K562 (cell line): ENCODE measurements at regions not wholly inside any gene's neighbourhood (a gene's known extent, or its start where the extent isn't known, plus 50 kb on each side); places are given as distances from the start of the nearest gene placed in this dataset.

Experiments used
- ATAC-seq: fragments of 200-7000 bp; cut with Tn5 transposase; 3 replicates; pipeline ENCODE4 v1.9.1; 2020; ENCODE audit warnings: moderate library complexity
- BruUV-seq: library from RNA; stranded (reverse); fragments of 400-500 nt; replicated peaks from 2 replicates; lab custom pipeline; 2021; lab: Mats Ljungman, UMichigan
- CTCF ChIA-PET: fragments of 300-600 bp; formaldehyde crosslinking; extraction: SDS; loops from one replicate; lab custom pipeline; 2021; ENCODE audit warnings: low intra/inter-chr PET ratio; lab: Yijun Ruan, JAX
- POLR2A ChIA-PET: fragments of 300-600, 350-650 bp; sonication (Branson Sonifier 250); formaldehyde crosslinking; extraction: SDS; loops from one replicate; lab custom pipeline; 2021; ENCODE audit warnings: antibody characterized with exemption, inconsistent platforms; lab: Yijun Ruan, JAX
- DNase-seq, 4 experiments: peaks; one replicate each; pipeline versions ENCODE4 v3.0.0 to v3.0.0-alpha.2; 2011 to 2018; ENCODE audit warnings: low spot score in 3 of 4, mixed read lengths in 3 of 4; ENCODE audit errors: extremely low read depth in 1 of 4
- FAIRE-seq: peaks from 2 replicates; lab custom pipeline; 2011; peaks lifted over from hg19 to GRCh38; lab: Jason Lieb, UNC
- H2AFZ ChIP-seq: 2 replicates; pipeline ENCODE4 v1.6.0; 2011; ENCODE audit warnings: low read depth, low read length, control low read depth, inconsistent platforms
- H3K27ac ChIP-seq: fragments of 200-600 bp; 3 replicates; pipeline ENCODE4 v1.8.0; 2011; ENCODE audit warnings: low read depth, mild to moderate bottlenecking, control low read depth, inconsistent platforms, low read length, moderate library complexity, mixed read lengths; ENCODE audit errors: extremely low read depth
- H3K27me3 ChIP-seq, 2 experiments: fragments of 300-600 bp in 1 of 2; 2 replicates in 1 of 2; 3 replicates in 1 of 2; pipeline versions ENCODE4 v1.6.0 to v1.8.0; 2011; ENCODE audit warnings: inconsistent platforms in 2 of 2, low read length in 2 of 2, mild to moderate bottlenecking in 1 of 2, mixed read lengths in 1 of 2, moderate library complexity in 1 of 2; ENCODE audit not compliant: control insufficient read depth in 2 of 2, insufficient read depth in 2 of 2
- H3K36me3 ChIP-seq: fragments of 300-600 bp; 3 replicates; pipeline ENCODE4 v1.8.0; 2011; ENCODE audit warnings: mild to moderate bottlenecking, low read length, inconsistent platforms; ENCODE audit not compliant: control insufficient read depth, insufficient read depth
- H3K4me1 ChIP-seq, 2 experiments: fragments of 200-600 bp in 1 of 2; replicated peaks in 1 of 2; 2 replicates in 1 of 2; 3 replicates in 1 of 2; pipeline versions ENCODE4 v1.5.1 to v1.8.0; 2011; ENCODE audit warnings: inconsistent platforms in 2 of 2, low read length in 2 of 2, mild to moderate bottlenecking in 1 of 2, mixed read lengths in 1 of 2, moderate library complexity in 1 of 2; ENCODE audit not compliant: control insufficient read depth in 2 of 2, insufficient read depth in 2 of 2
- H3K4me2 ChIP-seq: 2 replicates; pipeline ENCODE4 v1.6.1; 2011; ENCODE audit warnings: low read length, control low read depth, inconsistent platforms, mixed read lengths; ENCODE audit not compliant: insufficient read depth
- H3K4me3 ChIP-seq: fragments of 200-600 bp; sonication (generic), shearing (Covaris generic); 2 replicates; pipeline ENCODE4 v1.5.1; 2016; ENCODE audit warnings: control low read depth, inconsistent platforms
- H3K79me2 ChIP-seq: fragments of 200-600 bp; 3 replicates; pipeline ENCODE4 v1.8.0; 2011; ENCODE audit warnings: low read length, inconsistent platforms; ENCODE audit not compliant: control insufficient read depth, insufficient read depth
- H3K9ac ChIP-seq, 2 experiments: 2 replicates each; pipeline versions ENCODE4 v1.6.0 to v1.6.1; 2011; ENCODE audit warnings: low read depth in 2 of 2, low read length in 2 of 2, control low read depth in 1 of 2, inconsistent platforms in 1 of 2, mild to moderate bottlenecking in 1 of 2, mixed read lengths in 1 of 2; ENCODE audit not compliant: insufficient read depth in 1 of 2
- H3K9me1 ChIP-seq: one replicate; pipeline ENCODE4 v1.6.0; 2011; ENCODE audit warnings: inconsistent platforms, mild to moderate bottlenecking, low read length, moderate library complexity; ENCODE audit not compliant: control insufficient read depth, insufficient read depth
- H3K9me3 ChIP-seq: replicated peaks from 2 replicates; pipeline ENCODE4 v1.5.1; 2011; ENCODE audit warnings: low read depth, low read length, inconsistent platforms; ENCODE audit not compliant: control insufficient read depth, insufficient read depth
- H4K20me1 ChIP-seq: replicated peaks from 2 replicates; pipeline ENCODE4 v1.6.1; 2011; ENCODE audit warnings: low read length, inconsistent platforms, mixed read lengths; ENCODE audit not compliant: control insufficient read depth, insufficient read depth
- BRD4 ChIP-seq: fragments of 200-600 bp; sonication (generic); IDR thresholded peaks from 2 replicates; pipeline ENCODE4 v1.6.1; 2017; ENCODE audit warnings: inconsistent platforms
- ESRRA ChIP-seq: fragments of 450-650 bp; IDR thresholded peaks from 2 replicates; pipeline ENCODE4 v1.6.1; 2014; ENCODE audit warnings: low read depth, mild to moderate bottlenecking, moderate library complexity, borderline replicate concordance
- PHTF2 ChIP-seq: fragments of 250-450 bp; sonication (Bioruptor Pico); IDR thresholded peaks from 2 replicates; pipeline ENCODE4 v1.5.0; 2021; ENCODE audit warnings: mild to moderate bottlenecking
- PRMT5 ChIP-seq: sonication (generic); formaldehyde crosslinking; IDR thresholded peaks from 2 replicates; pipeline ENCODE4 v1.5.0; 2020; ENCODE audit warnings: missing genetic modification reagents
- RERE ChIP-seq: sonication (generic); formaldehyde crosslinking; IDR thresholded peaks from 2 replicates; pipeline ENCODE4 v1.8.0; 2023; ENCODE audit warnings: missing genetic modification reagents, mild to moderate bottlenecking, borderline replicate concordance
- SRSF3 ChIP-seq: fragments of 200-400 bp; formaldehyde crosslinking; IDR thresholded peaks from 2 replicates; pipeline ENCODE4 v1.6.1; 2016; ENCODE audit warnings: mild to moderate bottlenecking, low read length, moderate library complexity; ENCODE audit not compliant: insufficient read depth
- TGIF2 ChIP-seq: sonication (generic); formaldehyde crosslinking; IDR thresholded peaks from 2 replicates; pipeline ENCODE4 v1.8.1; 2022; ENCODE audit warnings: mild to moderate bottlenecking, missing genetic modification reagents, moderate library complexity
- THAP7 ChIP-seq: fragments of 250-450 bp; sonication (Bioruptor Pico); IDR thresholded peaks from 2 replicates; pipeline ENCODE4 v1.5.0; 2021
- ZC3H11A ChIP-seq: IDR thresholded peaks from 2 replicates; pipeline ENCODE4 v1.6.1; 2012; ENCODE audit warnings: low read depth, low read length, improper control_type of control experiment
- WGBS: fragments of 100-300 bp; shearing (Covaris generic); methylation state at CpG from one replicate; pipeline ENCODE4 v1.1.6; 2016; ENCODE audit warnings: low coverage, mixed read lengths; ENCODE audit not compliant: insufficient coverage; ENCODE audit errors: missing lambda C conversion rate; 5-methylcytosine and 5-hydroxymethylcytosine counted together
- in situ Hi-C: fragments of 300-500 bp; cut with MboI; formaldehyde crosslinking; loops from 4 replicates; pipeline ENCODE4 v1.15.0; 2018; ENCODE audit warnings: inconsistent platforms, mixed read lengths
- intact Hi-C: fragments of 100-400 bp; cut with micrococcal nuclease; formaldehyde crosslinking; loops from 2 replicates; pipeline ENCODE4 v1.14.2; 2022
- TF ChIP-seq, protein P1 (sequence below): sonication (generic); formaldehyde crosslinking; IDR thresholded peaks from 2 replicates; pipeline ENCODE4 v1.8.1; 2023; ENCODE audit warnings: mild to moderate bottlenecking, missing genetic modification reagents
- TF ChIP-seq, protein P2 (sequence below), 2 experiments: fragments of 450-650 bp; IDR thresholded peaks; 2 replicates each; pipeline ENCODE4 v1.6.1; 2016

DNA sequence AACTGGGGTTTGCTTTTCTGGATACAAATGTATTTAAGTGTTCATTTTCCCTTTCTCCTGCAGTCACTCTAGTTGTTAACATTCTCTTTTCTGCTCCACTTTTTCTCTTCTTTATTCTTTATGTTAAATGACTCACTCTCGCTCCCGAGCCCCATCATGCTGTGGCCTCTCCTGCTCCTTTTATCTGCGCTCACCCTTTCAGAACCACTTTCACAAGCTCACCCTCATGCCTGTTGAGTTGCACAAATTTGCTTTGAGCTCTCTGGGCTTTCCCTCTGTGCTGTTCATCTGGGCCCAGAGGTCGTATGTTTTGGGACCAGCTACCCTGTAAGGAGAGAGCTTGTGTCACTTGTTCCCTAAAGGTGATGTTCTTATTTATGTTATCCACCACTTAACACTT is 98.1 kb upstream of the ASCC3 start:
- BruUV-seq, result no TSS peak
- no peak for FAIRE-seq

More for the DNA sequence above, 98.1 kb upstream of the ASCC3 start:
- CTCF ChIA-PET, result no interaction called here
- TF ChIP-seq PHTF2 (CRISPR knock-in tag), result no peak
- no peak for TF ChIP-seq ZC3H11A
- no peak for TF ChIP-seq ESRRA
- no peak for TF ChIP-seq THAP7 (CRISPR knock-in tag)
- TF ChIP-seq TGIF2, result no peak
- TF ChIP-seq PRMT5 (CRISPR knock-in tag), result no peak
- no peak for TF ChIP-seq BRD4
- TF ChIP-seq, protein P1, sequence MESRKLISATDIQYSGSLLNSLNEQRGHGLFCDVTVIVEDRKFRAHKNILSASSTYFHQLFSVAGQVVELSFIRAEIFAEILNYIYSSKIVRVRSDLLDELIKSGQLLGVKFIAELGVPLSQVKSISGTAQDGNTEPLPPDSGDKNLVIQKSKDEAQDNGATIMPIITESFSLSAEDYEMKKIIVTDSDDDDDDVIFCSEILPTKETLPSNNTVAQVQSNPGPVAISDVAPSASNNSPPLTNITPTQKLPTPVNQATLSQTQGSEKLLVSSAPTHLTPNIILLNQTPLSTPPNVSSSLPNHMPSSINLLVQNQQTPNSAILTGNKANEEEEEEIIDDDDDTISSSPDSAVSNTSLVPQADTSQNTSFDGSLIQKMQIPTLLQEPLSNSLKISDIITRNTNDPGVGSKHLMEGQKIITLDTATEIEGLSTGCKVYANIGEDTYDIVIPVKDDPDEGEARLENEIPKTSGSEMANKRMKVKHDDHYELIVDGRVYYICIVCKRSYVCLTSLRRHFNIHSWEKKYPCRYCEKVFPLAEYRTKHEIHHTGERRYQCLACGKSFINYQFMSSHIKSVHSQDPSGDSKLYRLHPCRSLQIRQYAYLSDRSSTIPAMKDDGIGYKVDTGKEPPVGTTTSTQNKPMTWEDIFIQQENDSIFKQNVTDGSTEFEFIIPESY (CRISPR knock-in tag), result no peak
- no peak for TF ChIP-seq RERE
- TF ChIP-seq SRSF3, result no peak
- TF ChIP-seq, protein P2, sequence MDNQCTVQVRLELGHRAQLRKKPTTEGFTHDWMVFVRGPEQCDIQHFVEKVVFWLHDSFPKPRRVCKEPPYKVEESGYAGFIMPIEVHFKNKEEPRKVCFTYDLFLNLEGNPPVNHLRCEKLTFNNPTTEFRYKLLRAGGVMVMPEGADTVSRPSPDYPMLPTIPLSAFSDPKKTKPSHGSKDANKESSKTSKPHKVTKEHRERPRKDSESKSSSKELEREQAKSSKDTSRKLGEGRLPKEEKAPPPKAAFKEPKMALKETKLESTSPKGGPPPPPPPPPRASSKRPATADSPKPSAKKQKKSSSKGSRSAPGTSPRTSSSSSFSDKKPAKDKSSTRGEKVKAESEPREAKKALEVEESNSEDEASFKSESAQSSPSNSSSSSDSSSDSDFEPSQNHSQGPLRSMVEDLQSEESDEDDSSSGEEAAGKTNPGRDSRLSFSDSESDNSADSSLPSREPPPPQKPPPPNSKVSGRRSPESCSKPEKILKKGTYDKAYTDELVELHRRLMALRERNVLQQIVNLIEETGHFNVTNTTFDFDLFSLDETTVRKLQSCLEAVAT (IDR thresholded peaks at IDR 0.05), result no peak
- Histone ChIP-seq H3K4me2 (no peak overlapping the region), H3K27ac (no peak overlapping the region), H3K9me1 (no peaks in the 10 kb centered on the region), H3K36me3 (no peaks in the 10 kb centered on the region), H3K9me3 (no peaks in the 10 kb centered on the region), H3K9ac (no peak overlapping the region), H3K4me3 (no peak overlapping the region), H3K79me2 (no peaks in the 10 kb centered on the region), H4K20me1 (no peaks in the 10 kb centered on the region), H2AFZ (no peak overlapping the region), H3K27me3 (no peaks in the 10 kb centered on the region), H3K4me1 (no peaks in the 10 kb centered on the region)
- 1% methylated on average over 4 of the region's 4 CpGs for WGBS
- ATAC-seq (no peak), DNase-seq (no peak)
- POLR2A ChIA-PET, result interaction anchor here (0.7 to 0.9 kb wide), 3 partner anchors 40 to 808 kb away, joined by 3 read pairs; no protein-coding TSS in a partner anchor
- in situ Hi-C loops (no loop called here), intact Hi-C loops (no loop called here)
